ENCODE measurements at regions not wholly inside any gene's neighbourhood (a gene's known extent, or its start where the extent isn't known, plus 50 kb on each side); places are given as distances from the start of the nearest gene placed in this dataset.
"Not testable (repeated sequence)": the region's sequence is repeated elsewhere in the genome, so short reads cannot be mapped to it uniquely, and the experiment has no call there.

GRCh38 chr4:64121803-64122202 is 287.4 kb downstream of the TECRL start:
- Mint-ChIP-seq H3K27me3 (no peaks in the 10 kb centered on the region), H3K4me3 (no peak overlapping the region), H3K36me3 (peaks cover 0 to 5% of the 10 kb centered on the region in 2 donors), H3K4me1 (no peaks in the 10 kb centered on the region), H3K9me3 (peaks cover 3 to 20% (median 7%) of the 10 kb centered on the region in 7 donors), H3K27ac (no peak overlapping the region)
- ATAC-seq (ENCODE audit: low read depth in 2 of 2) = no peak
- DNase-seq = no peak

GRCh38 chr4:64105903-64106302 is 303.3 kb downstream of the TECRL start:
- no peak for ATAC-seq (ENCODE audit: low read depth in 2 of 2)

DNA sequence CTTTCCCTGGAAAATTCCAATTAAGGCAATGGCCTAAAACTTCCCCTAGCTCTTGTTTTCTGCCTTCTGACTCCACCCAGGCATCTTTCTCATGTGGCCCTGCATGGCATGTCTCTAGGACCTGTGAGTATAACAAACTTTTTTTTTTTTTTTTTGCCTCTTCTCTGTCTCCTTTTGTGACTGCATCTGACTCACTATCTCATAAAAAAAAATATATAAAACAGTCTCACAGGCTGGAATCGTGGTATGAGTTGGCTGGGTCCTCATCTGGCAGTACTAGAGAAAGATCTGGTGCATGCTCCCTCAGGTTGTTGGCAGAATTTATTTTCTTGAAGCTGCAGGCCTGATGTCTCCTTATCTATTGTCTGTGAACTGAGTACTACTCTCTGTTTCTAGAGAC is 313.9 kb downstream of the TECRL start:
- no peak for ATAC-seq (ENCODE audit: low read depth in 2 of 2)
- Mint-ChIP-seq H3K27me3 (no peaks in the 10 kb centered on the region), H3K4me1 (no peaks in the 10 kb centered on the region), H3K9me3 (peaks cover 0 to 5% (median 0%) of the 10 kb centered on the region in 7 donors), H3K36me3 (peaks cover 0 to 7% of the 10 kb centered on the region in 2 donors), H3K4me3 (no peak overlapping the region), H3K27ac (no peak overlapping the region)
- DNase-seq = no peak

More at GRCh38 chr4:64105903-64106302, 303.3 kb downstream of the TECRL start:
- Mint-ChIP-seq H3K27me3 (no peaks in the 10 kb centered on the region), H3K27ac (no peak overlapping the region), H3K4me1 (no peaks in the 10 kb centered on the region), H3K9me3 (peaks cover 0 to 7% (median 0%) of the 10 kb centered on the region in 7 donors), H3K4me3 (no peak overlapping the region), H3K36me3 (no peaks in the 10 kb centered on the region)
- no peak for DNase-seq

DNA sequence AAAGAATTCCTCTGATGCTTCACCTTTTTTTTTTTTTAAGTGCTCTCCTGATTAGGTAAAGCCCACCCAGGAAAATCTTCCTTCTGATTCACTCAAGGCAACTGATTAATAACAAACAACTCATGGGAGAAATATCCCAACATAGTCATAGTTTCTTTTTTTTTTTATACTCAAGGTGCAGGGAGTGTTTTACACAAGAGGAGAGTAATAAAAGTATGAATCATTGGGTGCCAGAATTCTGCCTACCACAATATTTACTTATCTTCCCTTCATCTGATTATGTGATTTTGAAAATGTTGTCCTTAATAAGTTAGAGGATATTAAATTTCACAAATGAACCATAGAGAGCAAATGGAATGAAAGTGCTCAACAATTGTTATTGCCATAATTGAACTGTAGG is 329.9 kb downstream of the TECRL start:
- ATAC-seq (ENCODE audit: low read depth in 2 of 2) (no peak), DNase-seq (no peak)
- Mint-ChIP-seq H3K27me3 (no peaks in the 10 kb centered on the region), H3K36me3 (no peaks in the 10 kb centered on the region), H3K4me1 (no peaks in the 10 kb centered on the region), H3K9me3 (peaks cover 0 to 3% (median 0%) of the 10 kb centered on the region in 7 donors), H3K4me3 (no peak overlapping the region), H3K27ac (no peak overlapping the region)

- no peaks in the 10 kb centered on the region for H3K27me3 Mint-ChIP-seq
- ATAC-seq (ENCODE audit: low read depth in 2 of 2) (no peak), DNase-seq (no peak)
- H3K9me3 Mint-ChIP-seq = peaks cover 0 to 7% (median 2%) of the 10 kb centered on the region in 7 donors
- no peaks in the 10 kb centered on the region for H3K36me3 Mint-ChIP-seq
- no peak overlapping the region for H3K4me3 Mint-ChIP-seq
- no peak overlapping the region for H3K27ac Mint-ChIP-seq
- no peaks in the 10 kb centered on the region for H3K4me1 Mint-ChIP-seq
Observed at GRCh38 chr4:64068096-64068495, 341.2 kb downstream of the TECRL start.

GRCh38 chr4:64062991-64063390 is 346.3 kb downstream of the TECRL start:
- Mint-ChIP-seq H3K4me1 (no peaks in the 10 kb centered on the region), H3K36me3 (no peaks in the 10 kb centered on the region), H3K4me3 (no peak overlapping the region), H3K27ac (no peak overlapping the region), H3K27me3 (no peaks in the 10 kb centered on the region), H3K9me3 (peaks cover 0 to 2% (median 0%) of the 10 kb centered on the region in 7 donors)
- DNase-seq (no peak), ATAC-seq (ENCODE audit: low read depth in 2 of 2) (no peak)

DNA sequence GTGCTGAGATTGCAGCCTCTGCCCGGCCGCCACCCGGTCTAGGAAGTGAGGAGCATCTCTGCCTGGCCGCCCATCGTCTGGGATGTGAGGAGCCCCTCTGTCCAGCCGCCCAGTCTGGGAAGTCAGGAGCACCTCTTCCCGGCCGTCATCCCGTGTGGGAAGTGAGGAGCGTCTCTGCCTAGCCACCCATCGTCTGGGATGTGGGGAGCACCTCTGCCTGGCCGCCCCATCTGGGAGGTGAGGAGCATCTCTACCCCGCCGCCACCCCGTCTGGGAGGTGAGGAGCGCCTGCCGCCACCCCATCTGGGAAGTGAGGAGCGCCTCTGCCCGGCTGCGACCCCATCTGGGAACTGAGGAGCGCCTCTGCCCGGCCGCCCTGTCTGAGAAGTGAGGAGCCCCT is 372.2 kb downstream of the TECRL start:
- not testable (repeated sequence) for H3K4me1 Mint-ChIP-seq; H3K4me3 Mint-ChIP-seq; H3K27ac Mint-ChIP-seq; DNase-seq; ATAC-seq (ENCODE audit: low read depth in 2 of 2); H3K27me3 Mint-ChIP-seq; H3K36me3 Mint-ChIP-seq
- peaks cover 0 to 13% (median 8%) of the 10 kb centered on the region in 7 donors for H3K9me3 Mint-ChIP-seq

DNA sequence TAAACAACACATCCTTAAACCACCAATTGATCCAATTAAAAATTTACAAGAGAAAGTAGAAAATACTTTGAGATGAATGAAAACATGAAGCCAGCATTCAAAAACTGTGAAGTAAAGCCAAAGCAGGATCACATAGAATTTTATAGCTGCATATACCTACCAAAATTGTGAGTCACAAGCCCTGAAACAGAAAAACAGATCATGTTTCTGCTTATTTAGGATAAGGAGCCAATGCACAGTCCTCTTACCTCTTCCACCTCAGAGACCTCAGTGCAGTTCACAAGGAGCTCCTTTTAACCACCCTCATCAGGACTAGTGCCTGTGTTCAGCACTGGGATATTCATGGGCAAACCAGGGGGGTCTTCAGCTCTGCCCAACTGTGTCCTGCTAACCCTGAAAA is 386.7 kb downstream of the TECRL start:
- Mint-ChIP-seq H3K9me3 (peaks cover 4 to 33% (median 11%) of the 10 kb centered on the region in 7 donors), H3K36me3 (peaks cover 0 to 7% of the 10 kb centered on the region in 2 donors)

DNA sequence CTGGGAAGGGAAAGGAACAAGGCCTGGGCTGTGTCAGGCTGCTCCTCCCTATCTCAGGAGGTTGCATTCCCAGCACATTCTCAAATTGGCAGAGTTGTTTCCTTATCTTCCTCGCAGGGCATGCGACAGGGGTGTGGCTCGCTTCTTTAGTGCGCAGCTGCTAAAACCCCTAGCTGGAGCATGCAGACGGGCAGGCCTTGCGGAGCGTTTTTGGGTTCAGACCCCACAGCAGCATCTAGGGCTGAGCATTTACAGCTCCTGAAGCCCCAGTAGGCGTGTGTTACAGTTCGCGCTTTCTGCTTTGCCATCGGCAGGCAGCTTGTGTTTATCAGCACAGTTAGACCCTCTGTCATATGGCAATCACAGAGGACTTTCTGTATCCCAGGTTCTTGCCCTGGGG is 392.4 kb downstream of the TECRL start:
- Mint-ChIP-seq H3K27me3 (no peaks in the 10 kb centered on the region), H3K9me3 (peaks cover 0 to 8% (median 3%) of the 10 kb centered on the region in 7 donors), H3K27ac (no peak overlapping the region), H3K36me3 (no peaks in the 10 kb centered on the region), H3K4me1 (no peaks in the 10 kb centered on the region), H3K4me3 (no peak overlapping the region)
- DNase-seq (no peak), ATAC-seq (ENCODE audit: low read depth in 2 of 2) (no peak)

More for the DNA sequence above, 386.7 kb downstream of the TECRL start:
- no peak overlapping the region for H3K27ac Mint-ChIP-seq
- no peak overlapping the region for H3K4me3 Mint-ChIP-seq
- H3K27me3 Mint-ChIP-seq = no peaks in the 10 kb centered on the region
- no peaks in the 10 kb centered on the region for H3K4me1 Mint-ChIP-seq
- DNase-seq = no peak
- ATAC-seq (ENCODE audit: low read depth in 2 of 2) = no peak

- Mint-ChIP-seq H3K4me3 (no peak overlapping the region), H3K4me1 (no peaks in the 10 kb centered on the region), H3K27ac (no peak overlapping the region), H3K27me3 (no peaks in the 10 kb centered on the region), H3K36me3 (no peaks in the 10 kb centered on the region), H3K9me3 (peaks cover 0 to 6% (median 1%) of the 10 kb centered on the region in 7 donors)
- ATAC-seq (ENCODE audit: low read depth in 2 of 2) (no peak), DNase-seq (no peak)
Observed at GRCh38 chr4:64014647-64015046, 394.6 kb downstream of the TECRL start.

GRCh38 chr4:64001229-64001898 is 407.9 kb downstream of the TECRL start:
- no peak overlapping the region for H3K4me3 Mint-ChIP-seq
- DNase-seq (no peak), ATAC-seq (ENCODE audit: low read depth in 2 of 2) (no peak)
- no peaks in the 10 kb centered on the region for H3K4me1 Mint-ChIP-seq
- no peak overlapping the region for H3K27ac Mint-ChIP-seq
- H3K27me3 Mint-ChIP-seq = no peaks in the 10 kb centered on the region
- no peaks in the 10 kb centered on the region for H3K36me3 Mint-ChIP-seq
- peaks cover 4 to 19% (median 6%) of the 10 kb centered on the region in 7 donors for H3K9me3 Mint-ChIP-seq

DNA sequence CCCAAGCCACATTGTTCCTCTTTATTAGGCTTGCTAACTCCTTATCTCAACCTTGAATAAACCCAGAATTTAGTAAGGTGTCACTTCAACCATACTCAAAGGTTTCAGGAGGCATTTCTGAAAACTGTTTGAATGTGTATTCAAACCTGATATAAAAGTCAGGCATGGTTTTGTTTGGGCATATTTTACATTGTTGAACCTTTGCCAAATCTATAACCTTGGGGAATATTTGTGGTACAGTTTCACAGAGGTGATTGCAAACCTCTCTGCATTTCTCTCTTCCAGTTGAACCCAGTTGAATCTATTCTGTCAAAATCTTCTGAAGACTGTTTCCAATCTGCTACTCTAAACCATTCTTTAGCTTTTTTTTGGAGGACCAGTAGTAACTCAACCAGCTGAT is 409.0 kb downstream of the TECRL start:
- Mint-ChIP-seq H3K27me3 (no peaks in the 10 kb centered on the region), H3K9me3 (peaks cover 2 to 26% (median 8%) of the 10 kb centered on the region in 7 donors)

DNA sequence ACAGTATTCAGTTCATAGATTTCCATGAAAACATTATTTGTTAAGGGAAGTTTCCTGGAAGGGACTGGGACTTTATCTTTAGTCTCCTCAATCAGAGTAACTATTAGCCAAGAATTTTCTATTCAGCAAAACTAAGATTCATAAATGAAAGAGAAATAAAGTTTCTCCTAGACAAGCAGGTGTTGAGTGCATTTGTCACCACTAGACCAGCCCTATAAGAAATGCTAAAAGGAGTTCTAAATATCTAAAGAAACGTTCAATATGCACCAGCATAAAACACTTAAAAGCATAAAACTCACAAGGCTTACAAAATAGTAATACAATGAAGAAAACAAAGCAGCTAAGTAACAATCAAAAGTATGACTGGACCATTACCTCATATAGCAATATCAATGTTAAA is 423.0 kb downstream of the TECRL start:
- DNase-seq = no peak
- Mint-ChIP-seq H3K9me3 (peaks cover 12 to 32% (median 15%) of the 10 kb centered on the region in 7 donors), H3K27ac (no peak overlapping the region), H3K4me1 (no peaks in the 10 kb centered on the region), H3K36me3 (no peaks in the 10 kb centered on the region), H3K4me3 (no peak overlapping the region), H3K27me3 (no peaks in the 10 kb centered on the region)
- ATAC-seq (ENCODE audit: low read depth in 2 of 2) = no peak

More for the DNA sequence above, 409.0 kb downstream of the TECRL start:
- no peak for ATAC-seq (ENCODE audit: low read depth in 2 of 2)
- H3K4me1 Mint-ChIP-seq = no peaks in the 10 kb centered on the region
- no peak overlapping the region for H3K27ac Mint-ChIP-seq
- no peaks in the 10 kb centered on the region for H3K36me3 Mint-ChIP-seq
- DNase-seq = no peak
- no peak overlapping the region for H3K4me3 Mint-ChIP-seq

DNA sequence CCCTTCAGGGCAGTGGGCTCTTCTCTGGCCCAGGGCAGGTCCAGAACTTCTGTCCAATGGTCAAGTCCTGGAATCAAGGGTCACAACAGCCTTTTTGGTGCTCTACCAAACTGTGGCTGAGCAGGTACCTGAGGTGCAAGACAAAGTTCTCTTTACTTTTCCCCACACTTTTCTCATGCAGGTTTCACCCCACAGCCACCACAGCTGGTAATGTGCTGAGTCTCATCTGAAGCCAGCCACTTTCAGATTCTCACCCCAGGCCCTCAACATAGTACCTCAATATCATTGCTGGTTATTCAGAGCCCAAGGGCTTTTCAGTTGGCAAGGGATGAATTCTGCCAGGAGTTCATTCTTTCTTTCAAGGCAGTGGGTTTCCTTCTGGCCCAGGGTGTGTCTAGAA is 426.0 kb downstream of the TECRL start:
- no peaks in the 10 kb centered on the region for H3K27me3 Mint-ChIP-seq
- ATAC-seq (ENCODE audit: low read depth in 2 of 2) = no peak
- no peaks in the 10 kb centered on the region for H3K4me1 Mint-ChIP-seq

More for the DNA sequence above, 426.0 kb downstream of the TECRL start:
- no peak overlapping the region for H3K27ac Mint-ChIP-seq
- no peak overlapping the region for H3K4me3 Mint-ChIP-seq
- peaks cover 4 to 32% (median 11%) of the 10 kb centered on the region in 7 donors for H3K9me3 Mint-ChIP-seq
- DNase-seq = no peak
- H3K36me3 Mint-ChIP-seq = no peaks in the 10 kb centered on the region
